Thyroid gland (tissue), 4 donors: ENCODE measurements at regions not wholly inside any gene's neighbourhood (a gene's known extent, or its start where the extent isn't known, plus 50 kb on each side); places are given as distances from the start of the nearest gene placed in this dataset.

Source experiments
- POLR2A ChIP-seq, 2 donors: fragments of 450-650 bp; IDR thresholded peaks; one replicate each; pipeline ENCODE4 v1.6.1; 2017; ENCODE audit warnings: antibody characterized with exemption in 2 of 2, mild to moderate bottlenecking in 2 of 2, moderate library complexity in 1 of 2
- TF ChIP-seq, protein P1 (sequence below), 6 experiments: fragments of 200-600 bp in 3 of 6; fragments of 450-650 bp in 3 of 6; sonication (generic) in 3 of 6; IDR thresholded peaks; one replicate each; pipeline ENCODE4 v1.5.1; 2016 to 2019; ENCODE audit warnings: antibody characterized with exemption in 6 of 6, mild to moderate bottlenecking in 2 of 6, inconsistent platforms in 1 of 6, moderate library complexity in 1 of 6

DNA sequence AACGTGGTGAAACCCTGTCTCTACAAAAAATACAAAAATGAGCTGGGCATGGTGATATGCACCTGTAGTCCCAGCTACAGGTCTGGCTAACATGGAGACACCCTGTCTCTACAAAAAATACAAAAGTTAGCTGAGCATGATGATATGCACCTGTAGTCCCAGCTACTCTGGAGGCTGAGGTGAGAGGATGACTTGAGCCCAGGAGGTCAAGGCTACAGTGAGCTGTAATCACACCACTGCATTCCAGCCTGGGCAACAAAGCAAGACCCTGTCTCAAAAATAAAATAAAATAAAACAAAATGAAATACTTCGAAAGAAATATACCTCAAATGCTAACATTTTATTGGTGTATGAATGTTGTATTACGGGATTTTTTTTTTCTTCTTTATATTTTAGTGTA lies 107.6 kb upstream of the EGLN3 start:
- TF ChIP-seq, protein P1, sequence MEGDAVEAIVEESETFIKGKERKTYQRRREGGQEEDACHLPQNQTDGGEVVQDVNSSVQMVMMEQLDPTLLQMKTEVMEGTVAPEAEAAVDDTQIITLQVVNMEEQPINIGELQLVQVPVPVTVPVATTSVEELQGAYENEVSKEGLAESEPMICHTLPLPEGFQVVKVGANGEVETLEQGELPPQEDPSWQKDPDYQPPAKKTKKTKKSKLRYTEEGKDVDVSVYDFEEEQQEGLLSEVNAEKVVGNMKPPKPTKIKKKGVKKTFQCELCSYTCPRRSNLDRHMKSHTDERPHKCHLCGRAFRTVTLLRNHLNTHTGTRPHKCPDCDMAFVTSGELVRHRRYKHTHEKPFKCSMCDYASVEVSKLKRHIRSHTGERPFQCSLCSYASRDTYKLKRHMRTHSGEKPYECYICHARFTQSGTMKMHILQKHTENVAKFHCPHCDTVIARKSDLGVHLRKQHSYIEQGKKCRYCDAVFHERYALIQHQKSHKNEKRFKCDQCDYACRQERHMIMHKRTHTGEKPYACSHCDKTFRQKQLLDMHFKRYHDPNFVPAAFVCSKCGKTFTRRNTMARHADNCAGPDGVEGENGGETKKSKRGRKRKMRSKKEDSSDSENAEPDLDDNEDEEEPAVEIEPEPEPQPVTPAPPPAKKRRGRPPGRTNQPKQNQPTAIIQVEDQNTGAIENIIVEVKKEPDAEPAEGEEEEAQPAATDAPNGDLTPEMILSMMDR (IDR thresholded peaks at IDR 0.05): no peak
- no peak for TF ChIP-seq POLR2A (IDR thresholded peaks at IDR 0.05)
